Activated T-helper 2 cell treated with anti-CD3 and anti-CD28 coated beads, Interferon-gamma antibody, Interleukin-2, Interleukin-4, amounts not matched to agents 10 μg/mL and 5 μg/mL and 100 μg/mL, durations not matched to agents 14 hours and 24 hours and 36 hours (primary cell): ENCODE measurements at regions not wholly inside any gene's neighbourhood (a gene's known extent, or its start where the extent isn't known, plus 50 kb on each side); places are given as distances from the start of the nearest gene placed in this dataset.

Experiments
- DNase-seq: peaks from one replicate; pipeline ENCODE4 v3.0.0; 2021; ENCODE audit warnings: low spot score
- H3K27ac Mint-ChIP-seq: one replicate; pipeline ENCODE4 v1.8.0; 2021; ENCODE audit warnings: mixed read lengths
- H3K27me3 Mint-ChIP-seq: one replicate; pipeline ENCODE4 v1.8.0; 2021; ENCODE audit warnings: low read depth, mixed read lengths
- H3K36me3 Mint-ChIP-seq: one replicate; pipeline ENCODE4 v1.8.0; 2021; ENCODE audit warnings: low read depth, mixed read lengths
- H3K4me1 Mint-ChIP-seq: one replicate; pipeline ENCODE4 v1.8.0; 2021; ENCODE audit warnings: low read depth, mixed read lengths
- H3K4me3 Mint-ChIP-seq: one replicate; pipeline ENCODE4 v1.8.0; 2021; ENCODE audit warnings: low read depth, mild to moderate bottlenecking, moderate library complexity, mixed read lengths
- H3K9me3 Mint-ChIP-seq: one replicate; pipeline ENCODE4 v1.8.0; 2021; ENCODE audit warnings: mixed read lengths
- intact Hi-C: fragments of 100-400 bp; cut with micrococcal nuclease; formaldehyde crosslinking; loops from one replicate; pipeline ENCODE4 v1.15.1; 2023

DNA sequence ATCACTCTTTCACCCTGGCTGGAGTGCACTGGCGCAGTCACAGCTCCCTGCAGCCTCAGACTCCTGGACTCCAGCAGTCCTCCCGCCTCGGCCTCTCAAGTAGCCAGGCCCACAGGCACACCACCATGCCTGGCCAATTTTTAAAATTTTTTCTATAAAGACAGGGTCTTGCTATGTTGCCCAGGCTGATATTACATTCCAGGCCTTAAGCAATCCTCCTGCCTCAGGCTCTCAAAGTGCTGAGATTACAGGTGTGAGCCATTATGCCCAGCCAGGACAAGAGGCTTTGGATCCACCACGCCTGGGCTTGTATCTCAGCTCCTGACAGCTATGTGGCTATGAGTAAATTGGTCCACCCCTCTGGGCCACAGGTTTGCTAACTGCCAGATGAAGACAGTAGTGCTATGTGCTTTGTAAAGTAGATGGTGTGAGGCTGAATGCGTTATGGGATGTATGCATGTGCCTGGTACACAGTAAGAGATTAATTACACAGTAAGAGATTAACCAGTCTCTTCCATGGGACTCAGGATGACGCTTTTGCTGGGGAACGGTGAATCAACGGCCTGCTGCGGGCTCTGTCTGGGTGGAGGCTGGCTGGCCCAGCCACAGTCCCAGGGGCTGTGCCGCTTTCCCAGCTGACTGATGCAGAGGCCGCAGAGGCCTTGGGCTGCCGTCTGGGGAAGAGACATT lies 53.3 kb upstream of the NCOR2 start:
- H3K36me3 Mint-ChIP-seq, result no peaks in the 10 kb centered on the region
- DNase-seq, result no peak
- peaks cover 10% of the 10 kb centered on the region for H3K27me3 Mint-ChIP-seq
- no peak overlapping the region for H3K4me3 Mint-ChIP-seq
- no peak overlapping the region for H3K27ac Mint-ChIP-seq
- no peaks in the 10 kb centered on the region for H3K4me1 Mint-ChIP-seq
- H3K9me3 Mint-ChIP-seq, result no peaks in the 10 kb centered on the region
- intact Hi-C loops, result no loop called here

DNA sequence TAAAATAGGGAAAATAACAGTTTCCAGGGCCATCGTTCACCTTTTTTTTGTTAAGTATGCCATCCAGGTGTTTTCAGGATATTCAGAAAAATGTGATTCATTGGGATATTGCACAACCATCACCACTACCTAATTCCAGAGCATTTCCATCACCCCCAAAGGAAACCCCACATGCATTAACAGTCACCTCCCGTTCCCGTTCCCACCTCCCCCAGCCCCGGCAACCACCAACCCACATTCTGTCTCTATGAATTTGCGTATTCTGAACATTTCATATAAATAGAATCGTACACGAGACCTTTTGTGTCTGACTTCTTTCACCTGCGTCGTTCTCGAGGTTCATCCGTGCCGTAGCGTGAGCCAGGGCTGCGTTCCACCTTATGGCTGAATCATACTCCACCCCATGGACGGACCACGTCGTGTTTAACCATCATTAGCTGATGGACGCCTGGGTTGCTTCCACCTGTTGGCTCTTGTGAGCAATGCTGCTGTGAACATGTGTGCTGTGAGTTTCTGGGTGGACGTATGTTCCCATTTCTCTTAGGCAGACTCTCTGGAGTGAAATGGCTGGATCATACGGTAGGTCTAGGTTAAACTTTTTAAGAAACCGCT lies 51.0 kb upstream of the NCOR2 start:
- intact Hi-C loops, result no loop called here
- no peaks in the 10 kb centered on the region for H3K4me1 Mint-ChIP-seq
- H3K36me3 Mint-ChIP-seq, result no peaks in the 10 kb centered on the region
- H3K27ac Mint-ChIP-seq, result no peak overlapping the region
- peaks cover 6% of the 10 kb centered on the region for H3K27me3 Mint-ChIP-seq
- DNase-seq, result no peak
- H3K4me3 Mint-ChIP-seq, result no peak overlapping the region
- no peaks in the 10 kb centered on the region for H3K9me3 Mint-ChIP-seq

DNA sequence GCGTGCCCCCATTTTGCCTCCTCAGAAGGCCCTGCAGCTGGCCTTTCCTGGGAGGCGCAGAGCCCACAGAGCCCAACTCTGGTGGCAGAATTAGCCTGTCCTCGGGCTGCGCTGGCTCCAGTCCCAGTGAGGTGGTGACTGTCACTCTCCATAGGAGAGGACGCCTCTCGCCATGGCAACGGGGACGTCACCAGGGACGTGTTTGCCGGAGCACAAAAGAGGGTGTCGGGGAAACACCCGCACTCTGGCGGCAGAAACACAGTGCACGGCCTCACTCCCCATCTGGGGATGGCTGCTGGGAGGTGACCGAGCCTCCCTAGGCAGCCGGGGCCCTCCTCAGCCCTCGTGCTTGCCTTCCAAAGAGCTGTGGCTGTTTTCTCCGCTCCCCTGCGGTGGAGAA lies 50.2 kb upstream of the NCOR2 start:
- H3K27me3 Mint-ChIP-seq, result peaks cover 6% of the 10 kb centered on the region
- no peaks in the 10 kb centered on the region for H3K4me1 Mint-ChIP-seq
- intact Hi-C loops, result no loop called here
- no peak overlapping the region for H3K27ac Mint-ChIP-seq
- H3K4me3 Mint-ChIP-seq, result no peak overlapping the region
- DNase-seq, result no peak
- H3K36me3 Mint-ChIP-seq, result no peaks in the 10 kb centered on the region
- no peaks in the 10 kb centered on the region for H3K9me3 Mint-ChIP-seq
